ENCODE measurements at regions not wholly inside any gene's neighbourhood (a gene's known extent, or its start where the extent isn't known, plus 50 kb on each side); places are given as distances from the start of the nearest gene placed in this dataset.

DNA sequence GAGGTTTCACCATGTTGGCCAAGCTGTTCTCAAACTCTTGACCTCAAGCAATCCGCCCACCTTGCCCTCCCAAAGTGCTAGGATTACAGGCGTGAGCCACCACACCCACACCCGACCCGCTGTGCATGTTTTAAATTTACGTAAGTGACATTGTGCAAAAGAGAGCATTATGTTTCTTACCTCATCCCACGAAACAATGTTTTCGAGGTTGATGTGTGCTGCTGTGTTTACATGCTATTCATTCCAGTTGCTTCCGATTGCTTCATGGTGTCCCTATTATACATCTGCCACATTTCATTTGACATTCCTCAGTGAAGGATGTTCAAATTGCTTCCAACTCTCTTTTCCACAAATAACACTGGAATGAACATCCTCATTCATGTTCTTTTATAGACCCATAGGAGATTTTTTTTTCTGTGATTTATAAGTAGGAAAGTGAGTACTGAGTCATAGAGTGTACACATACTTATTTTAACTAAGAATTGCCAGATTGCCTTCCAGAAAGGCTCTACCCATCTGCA, 403.9 kb upstream of the JARID2 start:
- H3K36me3 Mint-ChIP-seq (ENCODE audit: unreplicated experiment): no peaks in the 10 kb centered on the region
- peak overlapping the region; percentile 51 for H3K27ac Mint-ChIP-seq (ENCODE audit: unreplicated experiment)
- DNase-seq (ENCODE audit: extremely low spot score, unreplicated experiment): no peak
- H3K27me3 Mint-ChIP-seq (ENCODE audit: unreplicated experiment): peaks cover 23% of the 10 kb centered on the region
- no peaks in the 10 kb centered on the region for H3K9me3 Mint-ChIP-seq (ENCODE audit: unreplicated experiment)
- TF ChIP-seq, protein P1, sequence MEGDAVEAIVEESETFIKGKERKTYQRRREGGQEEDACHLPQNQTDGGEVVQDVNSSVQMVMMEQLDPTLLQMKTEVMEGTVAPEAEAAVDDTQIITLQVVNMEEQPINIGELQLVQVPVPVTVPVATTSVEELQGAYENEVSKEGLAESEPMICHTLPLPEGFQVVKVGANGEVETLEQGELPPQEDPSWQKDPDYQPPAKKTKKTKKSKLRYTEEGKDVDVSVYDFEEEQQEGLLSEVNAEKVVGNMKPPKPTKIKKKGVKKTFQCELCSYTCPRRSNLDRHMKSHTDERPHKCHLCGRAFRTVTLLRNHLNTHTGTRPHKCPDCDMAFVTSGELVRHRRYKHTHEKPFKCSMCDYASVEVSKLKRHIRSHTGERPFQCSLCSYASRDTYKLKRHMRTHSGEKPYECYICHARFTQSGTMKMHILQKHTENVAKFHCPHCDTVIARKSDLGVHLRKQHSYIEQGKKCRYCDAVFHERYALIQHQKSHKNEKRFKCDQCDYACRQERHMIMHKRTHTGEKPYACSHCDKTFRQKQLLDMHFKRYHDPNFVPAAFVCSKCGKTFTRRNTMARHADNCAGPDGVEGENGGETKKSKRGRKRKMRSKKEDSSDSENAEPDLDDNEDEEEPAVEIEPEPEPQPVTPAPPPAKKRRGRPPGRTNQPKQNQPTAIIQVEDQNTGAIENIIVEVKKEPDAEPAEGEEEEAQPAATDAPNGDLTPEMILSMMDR (IDR thresholded peaks at IDR 0.05): no peak
- no peak overlapping the region for H3K4me3 Mint-ChIP-seq (ENCODE audit: unreplicated experiment)
- peaks cover 9% of the 10 kb centered on the region for H3K4me1 Mint-ChIP-seq (ENCODE audit: unreplicated experiment)

GRCh38 chr6:14844411-14844810, 401.5 kb upstream of the JARID2 start:
- Mint-ChIP-seq H3K4me3 (ENCODE audit: unreplicated experiment) (no peak overlapping the region), H3K4me1 (ENCODE audit: unreplicated experiment) (peaks cover 9% of the 10 kb centered on the region), H3K36me3 (ENCODE audit: unreplicated experiment) (no peaks in the 10 kb centered on the region), H3K27me3 (ENCODE audit: unreplicated experiment) (peaks cover 4% of the 10 kb centered on the region), H3K9me3 (ENCODE audit: unreplicated experiment) (no peaks in the 10 kb centered on the region), H3K27ac (ENCODE audit: unreplicated experiment) (no peak overlapping the region)
- TF ChIP-seq, protein P1 (IDR thresholded peaks at IDR 0.05): no peak
- no peak for DNase-seq (ENCODE audit: extremely low spot score, unreplicated experiment)

- H3K4me3 Mint-ChIP-seq (ENCODE audit: unreplicated experiment): no peak overlapping the region
- TF ChIP-seq, protein P1 (IDR thresholded peaks at IDR 0.05): no peak
- H3K27me3 Mint-ChIP-seq (ENCODE audit: unreplicated experiment): no peaks in the 10 kb centered on the region
- no peak for DNase-seq (ENCODE audit: extremely low spot score, unreplicated experiment)
- no peaks in the 10 kb centered on the region for H3K9me3 Mint-ChIP-seq (ENCODE audit: unreplicated experiment)
- H3K36me3 Mint-ChIP-seq (ENCODE audit: unreplicated experiment): no peaks in the 10 kb centered on the region
- H3K27ac Mint-ChIP-seq (ENCODE audit: unreplicated experiment): no peak overlapping the region
- no peaks in the 10 kb centered on the region for H3K4me1 Mint-ChIP-seq (ENCODE audit: unreplicated experiment)
Measured at GRCh38 chr6:14848019-14848418, 397.9 kb upstream of the JARID2 start.

- Mint-ChIP-seq H3K4me1 (ENCODE audit: unreplicated experiment) (no peaks in the 10 kb centered on the region), H3K27me3 (ENCODE audit: unreplicated experiment) (no peaks in the 10 kb centered on the region), H3K27ac (ENCODE audit: unreplicated experiment) (no peak overlapping the region), H3K36me3 (ENCODE audit: unreplicated experiment) (no peaks in the 10 kb centered on the region), H3K4me3 (ENCODE audit: unreplicated experiment) (no peak overlapping the region), H3K9me3 (ENCODE audit: unreplicated experiment) (no peaks in the 10 kb centered on the region)
- no peak for DNase-seq (ENCODE audit: extremely low spot score, unreplicated experiment)
- TF ChIP-seq, protein P1 (IDR thresholded peaks at IDR 0.05): no peak
Measured at GRCh38 chr6:14849185-14849584, 396.7 kb upstream of the JARID2 start.

- H3K36me3 Mint-ChIP-seq (ENCODE audit: unreplicated experiment): no peaks in the 10 kb centered on the region
- H3K27ac Mint-ChIP-seq (ENCODE audit: unreplicated experiment): no peak overlapping the region
- H3K9me3 Mint-ChIP-seq (ENCODE audit: unreplicated experiment): no peaks in the 10 kb centered on the region
- no peak for DNase-seq (ENCODE audit: extremely low spot score, unreplicated experiment)
- H3K4me3 Mint-ChIP-seq (ENCODE audit: unreplicated experiment): no peak overlapping the region
- TF ChIP-seq, protein P1 (IDR thresholded peaks at IDR 0.05): no peak
- no peaks in the 10 kb centered on the region for H3K4me1 Mint-ChIP-seq (ENCODE audit: unreplicated experiment)
- no peaks in the 10 kb centered on the region for H3K27me3 Mint-ChIP-seq (ENCODE audit: unreplicated experiment)
Measured at GRCh38 chr6:14851281-14851680, 394.6 kb upstream of the JARID2 start.

Measured in osteocyte (in vitro differentiated cells).